ENCODE measurements at regions not wholly inside any gene's neighbourhood (a gene's known extent, or its start where the extent isn't known, plus 50 kb on each side); places are given as distances from the start of the nearest gene placed in this dataset.
"Not testable (repeated sequence)": the region's sequence is repeated elsewhere in the genome, so short reads cannot be mapped to it uniquely, and the experiment has no call there.

DNA sequence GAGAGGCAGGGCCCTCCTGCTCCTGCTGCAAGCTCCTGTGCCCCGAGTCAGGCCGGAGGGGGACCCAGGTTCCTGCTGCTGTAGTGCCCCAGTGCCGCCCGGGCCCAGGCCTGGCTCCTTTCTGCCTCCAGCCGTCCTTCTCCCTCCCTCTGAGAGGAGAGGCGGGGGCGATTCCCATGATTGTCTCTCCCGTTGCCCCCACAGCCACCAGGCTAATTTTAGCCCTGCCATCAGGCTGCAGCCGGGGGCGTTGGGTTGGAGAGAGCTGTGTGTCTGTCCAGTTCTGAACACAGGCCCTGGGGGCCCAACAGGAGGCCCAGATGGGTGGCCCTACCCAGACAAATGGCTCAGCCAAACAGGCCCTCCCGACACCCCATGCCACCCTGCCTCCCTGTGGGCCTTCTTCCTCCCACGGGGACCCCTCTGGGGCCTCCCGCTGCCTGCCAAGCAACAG is 214.8 kb downstream of the TBC1D2B start:
- Mint-ChIP-seq H3K4me1 (peaks cover 5% of the 10 kb centered on the region), H3K4me3 (no peak overlapping the region), H3K36me3 (ENCODE audit: low read depth) (no peaks in the 10 kb centered on the region), H3K27me3 (peaks cover 28% of the 10 kb centered on the region), H3K27ac (no peak overlapping the region)
- no peak for ATAC-seq
- H3K9me3 ChIP-seq (ENCODE audit: control insufficient read depth, low read length, poor library complexity, severe bottlenecking), result no peaks in the 10 kb centered on the region
- DNase-seq, result no peak

DNA sequence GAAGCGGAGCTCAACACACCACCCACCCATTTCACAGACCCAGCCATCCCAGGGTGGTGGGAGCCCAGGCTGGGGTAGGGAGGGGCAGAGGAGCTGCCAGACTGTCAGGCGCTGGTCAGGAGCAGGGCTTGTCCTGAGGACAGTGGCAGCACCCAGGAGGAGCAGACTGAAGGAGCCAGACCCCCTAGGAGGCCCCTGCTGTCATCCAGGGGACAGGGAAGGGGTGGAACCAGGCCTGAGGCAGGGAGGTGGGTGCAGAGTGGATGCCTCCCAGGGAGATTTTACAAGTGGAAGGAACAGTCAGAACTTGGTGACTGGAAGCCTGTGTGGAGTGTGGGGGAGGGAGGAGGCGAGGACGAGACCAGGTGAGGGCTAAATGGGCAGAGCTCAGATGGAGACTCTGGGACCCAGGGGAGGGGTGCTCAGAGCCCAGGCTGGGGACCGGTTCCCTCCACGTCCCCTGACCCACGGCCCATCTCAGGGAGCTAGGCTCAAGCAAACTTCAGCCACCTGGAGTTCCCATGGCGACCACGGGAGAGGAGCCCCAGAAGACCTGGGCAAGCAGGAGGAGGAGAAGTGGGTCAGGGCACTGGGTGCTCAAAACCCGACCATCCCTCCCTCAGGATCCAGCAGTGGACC is 215.4 kb downstream of the TBC1D2B start:
- not testable (repeated sequence) for H3K4me1 Mint-ChIP-seq; H3K36me3 Mint-ChIP-seq (ENCODE audit: low read depth); H3K27ac Mint-ChIP-seq; DNase-seq; ATAC-seq; H3K4me3 Mint-ChIP-seq; H3K9me3 ChIP-seq (ENCODE audit: control insufficient read depth, low read length, poor library complexity, severe bottlenecking)
- peaks cover 34% of the 10 kb centered on the region for H3K27me3 Mint-ChIP-seq

DNA sequence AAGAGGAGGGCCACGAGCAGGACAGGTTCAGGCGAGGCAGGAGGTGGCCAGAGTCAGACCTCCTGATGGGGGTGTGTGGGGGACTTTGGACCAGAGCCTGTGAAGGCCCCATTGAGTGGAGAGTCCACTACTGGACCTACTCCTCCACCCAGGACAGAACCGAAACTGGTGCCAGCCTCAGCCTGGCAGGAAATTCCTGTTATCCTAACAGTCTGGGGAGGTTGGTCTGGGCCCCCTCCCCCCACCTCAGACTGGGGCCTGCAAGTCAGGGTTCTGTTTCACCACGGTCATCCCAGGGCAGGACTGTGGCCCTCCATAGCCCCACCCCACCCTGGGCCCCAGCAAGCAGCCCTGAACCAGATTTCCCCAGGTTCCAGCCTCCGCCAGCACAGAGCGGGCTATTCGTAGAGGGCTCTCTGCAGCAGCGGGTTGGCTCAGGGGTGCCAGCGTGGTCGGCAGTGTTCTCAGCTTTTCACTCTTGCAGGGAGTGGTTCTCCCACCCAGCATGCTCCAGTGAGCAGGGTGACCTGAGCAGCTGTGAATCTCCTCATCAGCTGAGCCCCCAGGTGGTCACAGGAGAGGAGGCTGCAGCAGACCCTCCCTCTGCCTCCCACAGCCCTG is 217.3 kb downstream of the TBC1D2B start:
- H3K4me3 Mint-ChIP-seq, result no peak overlapping the region

DNA sequence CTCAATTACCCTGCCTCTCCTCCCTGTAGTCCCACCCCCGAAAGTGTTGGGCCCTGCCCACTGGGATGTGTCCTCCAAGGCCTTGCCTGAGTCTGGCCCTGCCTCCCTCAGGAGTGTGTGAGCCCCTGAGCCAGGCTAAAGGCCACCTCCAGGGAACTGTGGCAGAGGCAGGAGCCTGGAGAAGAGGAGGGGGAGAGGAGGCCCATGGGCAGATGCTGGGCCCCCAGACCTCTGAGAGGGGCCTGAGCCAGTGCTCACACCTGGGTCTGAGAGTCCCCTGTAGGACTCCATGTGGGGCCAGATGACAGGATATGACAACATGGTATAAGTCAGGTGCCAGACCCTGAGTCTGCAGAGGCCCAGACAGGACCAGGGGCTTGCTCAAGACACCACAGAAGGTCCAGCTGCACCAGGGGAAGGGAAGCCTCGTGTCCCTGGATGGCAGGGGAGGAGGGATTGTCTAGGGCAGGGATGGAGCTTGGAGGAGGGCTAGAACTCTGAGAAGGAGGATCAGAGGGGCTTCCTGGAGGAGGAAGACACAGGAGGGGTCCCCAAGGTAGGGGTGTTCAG is 217.9 kb downstream of the TBC1D2B start:
- peaks cover 5% of the 10 kb centered on the region for H3K4me1 Mint-ChIP-seq
- H3K36me3 Mint-ChIP-seq (ENCODE audit: low read depth), result no peaks in the 10 kb centered on the region
- ATAC-seq (no peak), DNase-seq (no peak)
- H3K9me3 ChIP-seq (ENCODE audit: control insufficient read depth, low read length, poor library complexity, severe bottlenecking), result no peaks in the 10 kb centered on the region
- H3K27me3 Mint-ChIP-seq, result peaks cover 40% of the 10 kb centered on the region
- no peak overlapping the region for H3K27ac Mint-ChIP-seq
- no peak overlapping the region for H3K4me3 Mint-ChIP-seq

More for the DNA sequence above, 217.3 kb downstream of the TBC1D2B start:
- H3K9me3 ChIP-seq (ENCODE audit: control insufficient read depth, low read length, poor library complexity, severe bottlenecking), result no peaks in the 10 kb centered on the region
- Mint-ChIP-seq H3K27ac (no peak overlapping the region), H3K36me3 (ENCODE audit: low read depth) (no peaks in the 10 kb centered on the region), H3K4me1 (peaks cover 5% of the 10 kb centered on the region), H3K27me3 (peaks cover 36% of the 10 kb centered on the region)
- ATAC-seq (no peak), DNase-seq (no peak)

DNA sequence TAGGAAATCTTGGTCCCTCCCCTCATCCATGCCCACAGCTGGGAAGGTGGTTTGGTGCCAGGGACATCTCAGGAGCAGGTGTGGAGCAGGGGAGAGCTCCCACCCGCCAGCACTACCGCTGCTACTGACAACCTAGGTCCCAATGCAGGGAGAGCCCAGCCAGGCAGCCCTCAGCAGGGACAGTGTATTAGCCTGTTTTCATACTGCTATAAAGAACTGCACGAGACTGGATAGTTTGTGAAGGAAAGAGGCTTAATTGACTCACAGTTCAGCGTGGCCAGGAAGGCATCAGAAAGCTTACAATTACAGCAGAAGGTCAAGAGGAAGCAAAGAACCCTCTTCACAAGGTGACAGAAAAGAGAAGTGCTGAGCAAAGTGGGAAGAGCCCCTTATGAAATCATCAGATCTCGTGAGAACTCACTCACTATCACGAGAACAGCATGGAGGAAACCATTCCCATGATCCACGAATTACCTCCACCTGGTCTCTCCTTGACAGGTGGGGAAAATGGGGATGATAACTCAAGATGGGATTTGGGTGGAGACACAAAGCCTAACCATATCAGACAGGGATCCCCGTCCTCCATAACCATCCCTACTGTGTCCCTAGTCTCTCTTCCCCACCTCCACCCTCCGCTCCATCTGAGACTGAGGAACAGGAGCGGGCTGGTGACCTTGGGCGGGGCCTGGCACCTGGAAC is 218.6 kb downstream of the TBC1D2B start:
- no peak overlapping the region for H3K27ac Mint-ChIP-seq
- peaks cover 5% of the 10 kb centered on the region for H3K4me1 Mint-ChIP-seq
- peaks cover 42% of the 10 kb centered on the region for H3K27me3 Mint-ChIP-seq
- no peaks in the 10 kb centered on the region for H3K36me3 Mint-ChIP-seq (ENCODE audit: low read depth)
- no peak overlapping the region for H3K4me3 Mint-ChIP-seq
- DNase-seq (no peak), ATAC-seq (no peak)
- no peaks in the 10 kb centered on the region for H3K9me3 ChIP-seq (ENCODE audit: control insufficient read depth, low read length, poor library complexity, severe bottlenecking)

DNA sequence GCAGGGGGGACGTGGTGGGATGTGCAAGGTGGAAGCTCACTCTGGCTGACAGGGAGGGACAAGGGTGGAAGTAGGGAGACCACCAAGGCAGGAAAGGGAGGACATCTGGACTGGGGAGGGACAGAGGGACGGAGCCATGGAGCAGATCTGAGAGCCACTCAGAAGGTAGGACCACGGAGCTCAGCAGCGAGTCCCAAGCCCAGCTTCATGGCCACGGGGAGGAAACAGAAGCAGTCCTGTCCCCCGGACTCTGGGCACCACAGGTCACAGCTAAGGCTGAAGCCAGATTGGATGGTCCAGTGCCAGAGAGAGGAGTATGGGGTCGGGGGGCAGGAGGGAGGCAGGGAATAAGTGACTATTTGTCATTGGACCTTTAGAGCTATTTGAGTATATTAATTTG is 220.1 kb downstream of the TBC1D2B start:
- no peak for DNase-seq
- Mint-ChIP-seq H3K4me3 (no peak overlapping the region), H3K36me3 (ENCODE audit: low read depth) (no peaks in the 10 kb centered on the region), H3K27me3 (peaks cover 47% of the 10 kb centered on the region), H3K27ac (no peak overlapping the region), H3K4me1 (peaks cover 2% of the 10 kb centered on the region)
- ATAC-seq, result no peak
- H3K9me3 ChIP-seq (ENCODE audit: control insufficient read depth, low read length, poor library complexity, severe bottlenecking), result no peaks in the 10 kb centered on the region

DNA sequence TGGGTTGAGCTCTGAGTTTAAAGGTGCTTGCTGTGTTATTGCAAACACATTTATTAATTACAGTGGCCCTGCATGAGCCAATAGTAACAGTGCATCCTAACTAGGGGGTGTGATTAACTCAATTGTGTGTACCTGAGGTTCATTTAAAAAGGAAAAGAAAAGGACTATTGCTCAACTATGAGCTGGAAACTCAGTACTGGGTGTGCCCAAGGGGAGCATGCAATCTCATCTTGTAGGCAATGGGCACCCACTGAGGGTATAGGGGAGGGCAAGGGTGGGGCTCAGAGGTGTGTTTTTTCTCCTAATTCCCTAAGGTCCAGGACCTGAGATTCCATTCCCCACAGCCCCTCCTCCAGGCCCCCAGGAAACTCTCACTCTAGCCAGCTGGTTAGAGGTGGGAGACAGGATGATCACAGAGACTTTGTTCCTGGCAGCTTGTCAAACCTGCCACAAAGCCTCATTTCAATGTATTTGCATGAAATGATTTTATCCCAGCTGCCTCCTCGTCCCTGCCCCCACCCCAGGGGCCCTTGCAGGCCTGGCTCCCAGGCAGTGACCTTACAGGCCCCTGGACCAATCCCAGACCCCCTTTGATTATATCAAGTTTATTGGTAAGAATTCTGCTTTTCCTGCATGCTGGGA is 220.7 kb downstream of the TBC1D2B start:
- peaks cover 2% of the 10 kb centered on the region for H3K4me1 Mint-ChIP-seq
- no peak overlapping the region for H3K27ac Mint-ChIP-seq
- peaks cover 51% of the 10 kb centered on the region for H3K27me3 Mint-ChIP-seq
- ATAC-seq (no peak), DNase-seq (no peak)
- H3K4me3 Mint-ChIP-seq, result no peak overlapping the region
- H3K36me3 Mint-ChIP-seq (ENCODE audit: low read depth), result no peaks in the 10 kb centered on the region
- no peaks in the 10 kb centered on the region for H3K9me3 ChIP-seq (ENCODE audit: control insufficient read depth, low read length, poor library complexity, severe bottlenecking)

DNA sequence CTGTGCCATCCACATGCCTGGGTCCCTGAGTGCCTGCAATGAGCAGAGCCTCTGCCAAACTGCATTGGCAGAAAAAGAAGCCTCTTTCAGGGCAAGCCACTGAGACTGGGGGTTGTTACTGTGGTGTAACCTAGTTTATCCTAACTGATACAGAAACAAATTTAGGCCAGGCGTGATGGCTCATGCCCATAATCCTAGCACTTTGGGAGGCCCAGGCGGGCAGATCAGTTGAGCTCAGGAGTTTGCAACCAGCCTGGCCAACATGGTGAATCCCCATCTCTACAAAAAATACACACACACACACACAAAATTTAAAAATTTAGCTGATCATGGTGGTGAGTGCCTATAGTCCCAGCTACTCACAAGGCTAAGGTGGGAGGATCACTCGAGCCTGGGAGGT is 221.6 kb downstream of the TBC1D2B start:
- H3K9me3 ChIP-seq (ENCODE audit: control insufficient read depth, low read length, poor library complexity, severe bottlenecking), result no peaks in the 10 kb centered on the region
- DNase-seq (no peak), ATAC-seq (no peak)
- peaks cover 2% of the 10 kb centered on the region for H3K4me1 Mint-ChIP-seq
- no peak overlapping the region for H3K27ac Mint-ChIP-seq
- no peak overlapping the region for H3K4me3 Mint-ChIP-seq
- no peaks in the 10 kb centered on the region for H3K36me3 Mint-ChIP-seq (ENCODE audit: low read depth)
- H3K27me3 Mint-ChIP-seq, result peaks cover 55% of the 10 kb centered on the region

DNA sequence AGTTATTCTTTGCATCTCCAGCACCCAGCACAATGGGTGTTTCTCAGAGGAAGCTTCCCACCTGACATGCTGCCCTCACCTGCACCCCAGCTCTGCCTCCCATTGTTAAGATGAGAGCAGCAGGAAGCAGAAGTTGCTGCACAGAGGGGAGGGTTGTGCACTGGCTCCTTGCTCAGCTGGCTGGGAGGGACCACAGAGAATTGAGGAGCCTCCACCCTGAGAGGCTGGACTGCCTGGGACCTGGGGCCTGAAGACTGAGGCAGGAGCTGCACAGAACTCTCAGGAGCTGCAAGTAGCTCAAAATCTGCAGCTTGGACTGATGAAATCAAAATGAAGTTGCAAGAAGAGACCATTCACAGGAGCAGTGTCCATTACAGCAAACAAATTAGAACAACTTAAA is 222.3 kb upstream of the LINGO1 start:
- H3K27me3 Mint-ChIP-seq, result peaks cover 55% of the 10 kb centered on the region
- DNase-seq, result no peak
- no peaks in the 10 kb centered on the region for H3K9me3 ChIP-seq (ENCODE audit: control insufficient read depth, low read length, poor library complexity, severe bottlenecking)
- H3K36me3 Mint-ChIP-seq (ENCODE audit: low read depth), result no peaks in the 10 kb centered on the region
- H3K4me3 Mint-ChIP-seq, result no peak overlapping the region
- no peak for ATAC-seq
- peaks cover 2% of the 10 kb centered on the region for H3K4me1 Mint-ChIP-seq
- H3K27ac Mint-ChIP-seq, result no peak overlapping the region

DNA sequence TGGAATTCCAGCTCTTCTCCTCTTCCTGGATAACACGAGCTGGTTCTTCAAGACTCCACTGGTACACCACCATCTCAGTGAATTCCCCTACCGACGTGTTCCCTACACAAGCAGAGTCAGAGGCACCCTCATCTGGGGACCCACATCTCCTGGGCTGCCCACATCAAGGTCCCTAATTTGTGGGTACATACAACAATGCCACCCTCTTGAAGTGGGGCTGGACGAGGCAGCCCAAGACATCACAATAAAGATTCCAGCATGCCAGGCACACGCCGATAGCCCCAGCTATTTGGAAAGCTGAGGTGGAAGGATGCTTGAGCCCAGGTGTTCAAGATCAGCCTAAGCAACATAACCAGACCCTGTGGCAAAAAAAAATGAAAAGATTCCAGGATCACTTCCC is 221.2 kb upstream of the LINGO1 start:
- Mint-ChIP-seq H3K36me3 (ENCODE audit: low read depth) (no peaks in the 10 kb centered on the region), H3K27ac (no peak overlapping the region), H3K4me3 (no peak overlapping the region), H3K4me1 (peaks cover 2% of the 10 kb centered on the region), H3K27me3 (peaks cover 57% of the 10 kb centered on the region)
- DNase-seq (no peak), ATAC-seq (no peak)
- H3K9me3 ChIP-seq (ENCODE audit: control insufficient read depth, low read length, poor library complexity, severe bottlenecking), result no peaks in the 10 kb centered on the region

DNA sequence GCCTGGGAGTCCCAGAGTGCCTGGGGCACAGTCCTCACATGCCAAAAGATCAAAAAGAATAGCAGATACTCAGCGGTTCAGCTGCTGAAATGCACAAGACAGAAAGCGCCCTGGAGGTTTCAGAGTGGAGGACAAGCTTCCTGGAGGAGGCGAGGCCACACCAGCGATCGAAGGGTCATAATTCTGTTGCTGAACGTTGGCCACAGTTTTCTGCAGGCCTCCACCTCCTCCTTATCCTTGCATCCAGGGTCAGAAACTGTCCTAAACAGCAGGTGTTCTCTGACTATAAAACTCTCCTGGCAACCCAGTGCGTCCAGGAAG is 220.3 kb upstream of the LINGO1 start:
- Mint-ChIP-seq H3K27me3 (peaks cover 56% of the 10 kb centered on the region), H3K36me3 (ENCODE audit: low read depth) (no peaks in the 10 kb centered on the region), H3K4me3 (no peak overlapping the region), H3K27ac (no peak overlapping the region), H3K4me1 (no peaks in the 10 kb centered on the region)
- ATAC-seq, result no peak
- no peak for DNase-seq
- no peaks in the 10 kb centered on the region for H3K9me3 ChIP-seq (ENCODE audit: control insufficient read depth, low read length, poor library complexity, severe bottlenecking)

DNA sequence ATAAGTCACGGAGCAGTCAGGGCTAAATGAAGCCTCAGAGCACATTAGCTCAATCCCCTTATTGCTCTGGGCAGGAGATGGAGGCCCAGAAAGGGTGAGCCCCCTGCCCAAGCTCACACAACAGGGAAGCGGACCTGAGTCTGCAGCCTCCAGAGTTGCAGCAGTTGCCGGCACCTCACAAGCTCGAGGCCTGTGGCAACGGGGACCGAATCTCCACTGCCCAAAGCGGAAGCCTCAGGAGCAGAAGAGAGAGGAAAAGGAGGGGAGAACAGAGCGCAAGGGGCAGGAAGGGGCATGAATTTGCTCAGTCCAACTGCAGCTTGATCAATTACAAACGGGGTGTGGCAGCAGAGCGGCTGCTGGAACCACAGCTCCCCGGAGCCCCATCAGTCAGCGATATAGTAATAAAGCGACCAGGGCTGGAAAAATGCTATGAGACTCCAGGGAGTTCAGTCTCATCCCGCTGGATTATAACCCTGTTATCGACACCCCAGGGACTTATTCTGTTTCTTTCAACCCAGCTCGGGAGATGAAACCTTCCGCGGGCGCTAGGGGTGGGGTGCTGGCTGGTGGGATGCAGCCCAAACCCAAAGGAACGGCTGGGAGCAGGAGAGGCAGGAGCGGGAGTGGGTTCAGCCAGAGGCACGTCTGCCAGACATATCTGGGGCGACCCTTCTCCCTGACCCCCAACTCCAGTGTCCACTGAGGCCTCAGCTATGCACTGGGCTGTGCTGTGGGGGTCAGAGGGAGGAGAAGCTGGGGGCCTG is 219.7 kb upstream of the LINGO1 start:
- H3K27ac Mint-ChIP-seq, result no peak overlapping the region
- peaks cover 57% of the 10 kb centered on the region for H3K27me3 Mint-ChIP-seq
- no peaks in the 10 kb centered on the region for H3K36me3 Mint-ChIP-seq (ENCODE audit: low read depth)
- no peak for ATAC-seq
- H3K9me3 ChIP-seq (ENCODE audit: control insufficient read depth, low read length, poor library complexity, severe bottlenecking), result no peaks in the 10 kb centered on the region
- DNase-seq, result no peak
- H3K4me3 Mint-ChIP-seq, result no peak overlapping the region
- H3K4me1 Mint-ChIP-seq, result no peaks in the 10 kb centered on the region

DNA sequence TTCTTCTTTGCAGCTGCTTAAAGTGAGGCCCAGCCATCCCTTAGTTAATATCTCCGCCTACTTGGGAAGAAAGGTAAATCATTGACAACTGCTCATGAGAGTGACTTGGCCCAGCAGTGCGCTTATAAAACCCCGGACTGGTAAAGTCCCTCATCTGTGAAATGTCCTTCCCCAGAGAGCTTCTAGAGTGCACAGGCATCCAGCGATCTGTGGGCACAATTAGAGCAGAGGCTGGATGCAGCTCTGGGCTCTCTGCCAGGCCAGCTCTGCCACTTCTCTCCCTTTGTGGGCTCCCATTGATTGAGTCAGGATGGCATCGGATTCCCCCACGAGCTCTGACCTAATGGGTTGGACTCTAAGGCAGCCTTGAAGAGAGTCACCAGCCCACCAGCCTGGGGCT is 219.0 kb upstream of the LINGO1 start:
- peaks cover 59% of the 10 kb centered on the region for H3K27me3 Mint-ChIP-seq

More for the DNA sequence above, 219.0 kb upstream of the LINGO1 start:
- no peak overlapping the region for H3K27ac Mint-ChIP-seq
- no peak for ATAC-seq
- no peaks in the 10 kb centered on the region for H3K4me1 Mint-ChIP-seq
- no peak overlapping the region for H3K4me3 Mint-ChIP-seq
- H3K36me3 Mint-ChIP-seq (ENCODE audit: low read depth), result peaks cover 4% of the 10 kb centered on the region
- DNase-seq, result no peak
- H3K9me3 ChIP-seq (ENCODE audit: control insufficient read depth, low read length, poor library complexity, severe bottlenecking), result no peaks in the 10 kb centered on the region

Measured in T-helper 17 cell (primary cell).